H9 (cell line): ENCODE measurements at regions not wholly inside any gene's neighbourhood (a gene's known extent, or its start where the extent isn't known, plus 50 kb on each side); places are given as distances from the start of the nearest gene placed in this dataset.

Experiments
- DNase-seq: peaks from one replicate; pipeline ENCODE4 v3.0.0-alpha.2; 2017
- H2AFZ ChIP-seq: one replicate; pipeline ENCODE4 v1.6.1; 2013; ENCODE audit warnings: mild to moderate bottlenecking, low read length, control low read depth, moderate library complexity
- H2AK5ac ChIP-seq: 2 replicates; pipeline ENCODE4 v1.6.1; 2013; ENCODE audit warnings: low read length, control low read depth, mixed read lengths; ENCODE audit not compliant: insufficient read length
- H2BK120ac ChIP-seq: one replicate; pipeline ENCODE4 v1.6.1; 2013; ENCODE audit warnings: low read depth, mild to moderate bottlenecking, low read length, control low read depth, inconsistent platforms; ENCODE audit not compliant: poor library complexity, severe bottlenecking
- H2BK12ac ChIP-seq: 2 replicates; pipeline ENCODE4 v1.6.1; 2013; ENCODE audit warnings: low read length, control low read depth, mixed read lengths, low read depth; ENCODE audit not compliant: insufficient read length
- H2BK15ac ChIP-seq: 2 replicates; pipeline ENCODE4 v1.6.1; 2013; ENCODE audit warnings: low read depth, low read length, control low read depth
- H2BK20ac ChIP-seq: one replicate; pipeline ENCODE4 v1.6.1; 2013; ENCODE audit warnings: low read depth, mild to moderate bottlenecking, low read length, control low read depth, inconsistent platforms; ENCODE audit not compliant: poor library complexity, severe bottlenecking
- H2BK5ac ChIP-seq: 2 replicates; pipeline ENCODE4 v1.6.1; 2013; ENCODE audit warnings: low read length, control low read depth, mixed read lengths; ENCODE audit not compliant: insufficient read length
- H3K14ac ChIP-seq: 2 replicates; pipeline ENCODE4 v1.6.1; 2013; ENCODE audit warnings: low read length, control low read depth; ENCODE audit not compliant: insufficient read depth
- H3K18ac ChIP-seq: 2 replicates; pipeline ENCODE4 v1.6.1; 2013; ENCODE audit warnings: low read depth, mild to moderate bottlenecking, mixed read lengths, low read length, control low read depth; ENCODE audit not compliant: insufficient read length
- H3K23ac ChIP-seq: 2 replicates; pipeline ENCODE4 v1.6.1; 2013; ENCODE audit warnings: low read length, control low read depth, mixed read lengths, low read depth; ENCODE audit not compliant: insufficient read length
- H3K23me2 ChIP-seq: 2 replicates; pipeline ENCODE4 v1.6.1; 2013; ENCODE audit warnings: low read depth, mild to moderate bottlenecking, mixed read lengths, low read length, control low read depth; ENCODE audit not compliant: insufficient read length, poor library complexity, severe bottlenecking
- H3K27ac ChIP-seq: 2 replicates; pipeline ENCODE4 v1.5.1; 2013; ENCODE audit warnings: low read length, control low read depth, mixed read lengths, low read depth; ENCODE audit not compliant: insufficient read length
- H3K27me3 ChIP-seq: 2 replicates; pipeline ENCODE4 v1.6.1; 2013; ENCODE audit warnings: low read length, control low read depth, inconsistent platforms; ENCODE audit not compliant: insufficient read depth
- H3K4ac ChIP-seq: 2 replicates; pipeline ENCODE4 v1.6.1; 2013; ENCODE audit warnings: low read depth, mild to moderate bottlenecking, control low read depth, inconsistent platforms, low read length, moderate library complexity
- H3K4me1 ChIP-seq: 2 replicates; pipeline ENCODE4 v1.6.1; 2013; ENCODE audit warnings: low read length, control low read depth, inconsistent platforms; ENCODE audit not compliant: insufficient read depth
- H3K4me2 ChIP-seq: 2 replicates; pipeline ENCODE4 v1.6.1; 2013; ENCODE audit warnings: low read length, control low read depth, mixed read lengths; ENCODE audit not compliant: insufficient read length, insufficient read depth
- H3K56ac ChIP-seq: 2 replicates; pipeline ENCODE4 v1.6.1; 2013; ENCODE audit warnings: low read depth, mild to moderate bottlenecking, mixed read lengths, low read length, control low read depth; ENCODE audit not compliant: insufficient read length
- H3K79me1 ChIP-seq: 2 replicates; pipeline ENCODE4 v1.6.1; 2013; ENCODE audit warnings: low read depth, mild to moderate bottlenecking, moderate library complexity, low read length, control low read depth, inconsistent platforms; ENCODE audit not compliant: insufficient read depth, poor library complexity, severe bottlenecking
- H3K79me2 ChIP-seq: 2 replicates; pipeline ENCODE4 v1.6.1; 2013; ENCODE audit warnings: low read length, control low read depth, inconsistent platforms; ENCODE audit not compliant: insufficient read depth
- H3K9ac ChIP-seq: 2 replicates; pipeline ENCODE4 v1.6.1; 2013; ENCODE audit warnings: low read length, control low read depth, mixed read lengths; ENCODE audit not compliant: insufficient read length; ENCODE audit errors: extremely low read depth
- H3K9me3 ChIP-seq: one replicate; pipeline ENCODE4 v1.6.1; 2013; ENCODE audit warnings: low read depth, low read length, inconsistent platforms; ENCODE audit not compliant: control insufficient read depth
- H3T11ph ChIP-seq: one replicate; pipeline ENCODE4 v1.6.1; 2013; ENCODE audit warnings: mild to moderate bottlenecking, low read length, control low read depth, inconsistent platforms
- H4K20me1 ChIP-seq: one replicate; pipeline ENCODE4 v1.6.1; 2013; ENCODE audit not compliant: control insufficient read depth, insufficient read length, insufficient read depth
- H4K5ac ChIP-seq: 2 replicates; pipeline ENCODE4 v1.6.1; 2013; ENCODE audit warnings: low read depth, mild to moderate bottlenecking, mixed read lengths, low read length, control low read depth; ENCODE audit not compliant: insufficient read length
- H4K8ac ChIP-seq: replicated peaks from 2 replicates; pipeline ENCODE4 v1.6.1; 2013; ENCODE audit warnings: low read length, control low read depth, mixed read lengths, low read depth; ENCODE audit not compliant: insufficient read length
- H4K91ac ChIP-seq: 2 replicates; pipeline ENCODE4 v1.6.1; 2013; ENCODE audit warnings: low read depth, mild to moderate bottlenecking, moderate library complexity, mixed read lengths, low read length, control low read depth; ENCODE audit not compliant: insufficient read length
- H3K27ac Mint-ChIP-seq, 3 experiments: 2 replicates in 2 of 3; 3 replicates in 1 of 3; pipeline ENCODE4 v1.8.0; 2020 to 2021; ENCODE audit warnings: mixed read lengths in 3 of 3, mild to moderate bottlenecking in 1 of 3, moderate library complexity in 1 of 3
- H3K27me3 Mint-ChIP-seq: 2 replicates; pipeline ENCODE4 v1.8.0; 2021; ENCODE audit warnings: low read depth, mild to moderate bottlenecking, moderate library complexity, mixed read lengths
- H3K36me3 Mint-ChIP-seq, 3 experiments: 2 replicates in 2 of 3; 3 replicates in 1 of 3; pipeline ENCODE4 v1.8.0; 2020 to 2021; ENCODE audit warnings: low read depth in 3 of 3, mixed read lengths in 3 of 3; ENCODE audit not compliant: insufficient read depth in 1 of 3
- H3K4me1 Mint-ChIP-seq, 2 experiments: 2 replicates each; pipeline ENCODE4 v1.8.0; 2020; ENCODE audit warnings: mixed read lengths in 2 of 2
- H3K4me3 Mint-ChIP-seq, 2 experiments: 2 replicates in 1 of 2; 3 replicates in 1 of 2; pipeline ENCODE4 v1.8.0; 2020 to 2021; ENCODE audit warnings: mild to moderate bottlenecking in 2 of 2, mixed read lengths in 2 of 2, moderate library complexity in 1 of 2
- H3K9me3 Mint-ChIP-seq, 2 experiments: 2 replicates in 1 of 2; 3 replicates in 1 of 2; pipeline ENCODE4 v1.8.0; 2020; ENCODE audit warnings: mild to moderate bottlenecking in 2 of 2, mixed read lengths in 2 of 2, moderate library complexity in 1 of 2
- CTCF ChIP-seq: fragments of 200-600 bp; sonication (generic); conservative IDR thresholded peaks from 3 replicates; pipeline ENCODE4 v1.8.0; 2021; ENCODE audit warnings: antibody characterized with exemption, mild to moderate bottlenecking
- WGBS: extraction: QIAGEN DNeasy Blood & Tissue Kit; methylation state at CpG from one replicate; pipeline ENCODE4 v1.1.7; 2013; ENCODE audit warnings: missing lambda C conversion rate, low lambda C conversion rate, mixed read lengths; ENCODE audit not compliant: insufficient read length; ENCODE audit errors: extremely low coverage; 5-methylcytosine and 5-hydroxymethylcytosine counted together

GRCh38 chr1:217153361-217153760 lies 430.1 kb upstream of the ESRRG start:
- H3K9me3 Mint-ChIP-seq = peaks cover 3 to 7% of the 10 kb centered on the region in 2 experiments; a peak in 1 of 5 replicates
- peaks cover 0 to 4% of the 10 kb centered on the region in 2 experiments; a peak in 1 of 4 replicates for H3K4me1 Mint-ChIP-seq
- H3K4me2 ChIP-seq = no peak overlapping the region
- no peak overlapping the region for H2BK20ac ChIP-seq
- H3K4me1 ChIP-seq = no peaks in the 10 kb centered on the region
- no peak overlapping the region for H2BK12ac ChIP-seq
- no peak overlapping the region for H2AK5ac ChIP-seq
- no peaks in the 10 kb centered on the region for H3K27me3 ChIP-seq
- H3K27me3 Mint-ChIP-seq = peaks cover 3% of the 10 kb centered on the region
- H3K4me3 Mint-ChIP-seq = no peak overlapping the region
- no peaks in the 10 kb centered on the region for H3K36me3 Mint-ChIP-seq
- no peak overlapping the region for H3K27ac ChIP-seq
- no peaks in the 10 kb centered on the region for H3K9me3 ChIP-seq
- H3K27ac Mint-ChIP-seq = no peak overlapping the region
- no peak overlapping the region for H2BK5ac ChIP-seq
- no peak overlapping the region for H3K18ac ChIP-seq
- H3K56ac ChIP-seq = no peak overlapping the region
- H3K4ac ChIP-seq = no peak overlapping the region
- H3T11ph ChIP-seq = no peak overlapping the region
- H3K23ac ChIP-seq = no peak overlapping the region
- H4K20me1 ChIP-seq = no peaks in the 10 kb centered on the region
- TF ChIP-seq CTCF = no peak
- no peak overlapping the region for H2BK15ac ChIP-seq
- no peak overlapping the region for H3K14ac ChIP-seq
- H3K79me1 ChIP-seq = no peaks in the 10 kb centered on the region
- no peaks in the 10 kb centered on the region for H3K23me2 ChIP-seq
- no CpG with 5 or more reads among the region's 4 CpGs for WGBS
- no peaks in the 10 kb centered on the region for H3K79me2 ChIP-seq
- no peak for DNase-seq
- no peak overlapping the region for H4K91ac ChIP-seq
- no peak overlapping the region for H3K9ac ChIP-seq
- H4K5ac ChIP-seq = no peak overlapping the region
- H2AFZ ChIP-seq = no peak overlapping the region
- H4K8ac ChIP-seq = no peak overlapping the region
- H2BK120ac ChIP-seq = no peak overlapping the region
